ENCODE measurements at regions not wholly inside any gene's neighbourhood (a gene's known extent, or its start where the extent isn't known, plus 50 kb on each side); places are given as distances from the start of the nearest gene placed in this dataset.

DNA sequence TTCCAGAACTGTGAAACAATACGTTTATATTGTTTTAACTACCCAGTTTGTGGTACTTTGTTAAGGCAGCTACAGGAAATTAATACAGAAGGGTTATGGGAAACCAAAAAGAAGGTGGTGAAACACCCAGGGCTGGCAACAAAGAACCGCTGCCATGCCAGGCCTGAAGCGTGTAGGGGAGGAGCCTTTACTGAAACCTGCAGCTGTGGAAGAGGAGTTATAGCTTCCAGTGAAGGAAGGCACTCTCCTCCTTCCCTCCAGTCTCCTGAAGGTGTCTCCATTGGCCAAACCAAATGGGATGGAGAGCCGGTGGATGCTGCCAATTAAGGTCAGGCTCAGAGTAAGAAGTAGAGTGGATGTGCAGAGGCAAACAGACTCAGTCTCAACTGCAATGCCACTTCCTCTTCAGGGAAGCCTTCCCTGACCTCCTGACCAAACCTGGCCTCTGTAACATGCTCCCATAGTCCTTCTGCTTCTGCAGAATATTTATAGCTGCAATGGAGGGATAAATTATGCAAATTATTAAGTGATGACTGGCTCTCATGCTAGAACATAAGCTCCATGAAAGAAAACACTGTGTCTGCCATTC, 168.3 kb downstream of the DAD1 start:
- Histone ChIP-seq H3K9me3 (no peaks in the 10 kb centered on the region), H3K4me1 (no peaks in the 10 kb centered on the region), H3K27me3 (no peaks in the 10 kb centered on the region), H3K4me3 (no peak overlapping the region), H3K36me3 (no peaks in the 10 kb centered on the region), H3K27ac (no peak overlapping the region)
- no peak for TF ChIP-seq EP300 (IDR thresholded peaks at IDR 0.05)
- no peak for TF ChIP-seq POLR2AphosphoS5 (IDR thresholded peaks at IDR 0.05)
- TF ChIP-seq, protein P1, sequence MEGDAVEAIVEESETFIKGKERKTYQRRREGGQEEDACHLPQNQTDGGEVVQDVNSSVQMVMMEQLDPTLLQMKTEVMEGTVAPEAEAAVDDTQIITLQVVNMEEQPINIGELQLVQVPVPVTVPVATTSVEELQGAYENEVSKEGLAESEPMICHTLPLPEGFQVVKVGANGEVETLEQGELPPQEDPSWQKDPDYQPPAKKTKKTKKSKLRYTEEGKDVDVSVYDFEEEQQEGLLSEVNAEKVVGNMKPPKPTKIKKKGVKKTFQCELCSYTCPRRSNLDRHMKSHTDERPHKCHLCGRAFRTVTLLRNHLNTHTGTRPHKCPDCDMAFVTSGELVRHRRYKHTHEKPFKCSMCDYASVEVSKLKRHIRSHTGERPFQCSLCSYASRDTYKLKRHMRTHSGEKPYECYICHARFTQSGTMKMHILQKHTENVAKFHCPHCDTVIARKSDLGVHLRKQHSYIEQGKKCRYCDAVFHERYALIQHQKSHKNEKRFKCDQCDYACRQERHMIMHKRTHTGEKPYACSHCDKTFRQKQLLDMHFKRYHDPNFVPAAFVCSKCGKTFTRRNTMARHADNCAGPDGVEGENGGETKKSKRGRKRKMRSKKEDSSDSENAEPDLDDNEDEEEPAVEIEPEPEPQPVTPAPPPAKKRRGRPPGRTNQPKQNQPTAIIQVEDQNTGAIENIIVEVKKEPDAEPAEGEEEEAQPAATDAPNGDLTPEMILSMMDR (IDR thresholded peaks at IDR 0.05), result no peak
- no peak for TF ChIP-seq POLR2A (IDR thresholded peaks at IDR 0.05)
- 30% methylated on average over 4 of the region's 4 CpGs for WGBS
- DNase-seq (ENCODE audit: low spot score in 2 of 2), result no peak

DNA sequence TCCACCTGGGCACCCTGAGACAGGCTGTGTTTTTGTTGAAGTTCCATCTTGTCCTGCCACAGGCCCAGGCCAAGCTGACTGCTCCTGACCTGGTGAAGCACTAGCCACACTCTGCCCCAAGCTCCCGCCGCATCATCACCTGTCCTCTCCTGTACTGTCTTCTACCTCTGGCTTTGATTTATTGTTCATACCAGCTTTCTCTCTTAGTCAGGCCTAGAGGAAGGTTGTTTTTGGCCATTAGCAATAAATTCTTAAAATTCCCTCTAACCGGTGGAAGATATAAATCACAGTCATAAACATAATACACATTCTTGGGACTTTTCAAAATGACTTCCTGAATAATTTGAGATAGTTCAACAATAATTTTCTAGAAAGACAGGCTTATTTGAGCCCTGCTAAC, 169.4 kb downstream of the DAD1 start:
- Histone ChIP-seq H3K36me3 (no peaks in the 10 kb centered on the region), H3K4me1 (no peaks in the 10 kb centered on the region), H3K4me3 (no peak overlapping the region), H3K27ac (no peak overlapping the region), H3K27me3 (no peaks in the 10 kb centered on the region), H3K9me3 (no peaks in the 10 kb centered on the region)
- no peak for TF ChIP-seq EP300 (IDR thresholded peaks at IDR 0.05)
- TF ChIP-seq POLR2AphosphoS5 (IDR thresholded peaks at IDR 0.05), result no peak
- no peak for TF ChIP-seq POLR2A (IDR thresholded peaks at IDR 0.05)
- TF ChIP-seq, protein P1 (IDR thresholded peaks at IDR 0.05), result no peak
- no peak for DNase-seq (ENCODE audit: low spot score in 2 of 2)
- 68% methylated on average over 3 of the region's 3 CpGs for WGBS

DNA sequence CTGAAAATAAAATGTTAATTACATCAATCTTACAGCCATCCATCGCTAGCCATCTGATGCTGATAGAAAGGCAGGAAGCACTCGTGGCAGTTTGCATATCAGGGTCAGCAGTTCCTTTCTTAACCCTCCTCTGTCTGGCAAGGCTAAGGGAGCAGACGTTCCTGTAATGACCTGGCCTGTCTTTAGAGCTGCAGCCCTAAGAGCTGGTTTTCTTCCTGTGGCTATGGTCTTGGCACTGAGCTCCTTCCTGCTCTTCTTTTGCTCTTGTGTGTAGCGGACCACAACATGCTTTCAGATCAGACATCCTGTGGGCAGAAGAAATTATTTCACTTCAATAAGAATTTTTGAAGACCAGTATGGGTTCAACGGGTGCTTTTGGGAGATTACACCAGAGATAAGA, 170.4 kb downstream of the DAD1 start:
- no peak for DNase-seq (ENCODE audit: low spot score in 2 of 2)
- no peaks in the 10 kb centered on the region for H3K4me1 ChIP-seq
- H3K27ac ChIP-seq, result no peak overlapping the region
- no peaks in the 10 kb centered on the region for H3K27me3 ChIP-seq
- no peak overlapping the region for H3K4me3 ChIP-seq
- no peaks in the 10 kb centered on the region for H3K36me3 ChIP-seq
- H3K9me3 ChIP-seq, result no peaks in the 10 kb centered on the region
- TF ChIP-seq POLR2AphosphoS5 (IDR thresholded peaks at IDR 0.05) (no peak), EP300 (IDR thresholded peaks at IDR 0.05) (no peak)
- WGBS, result 63% methylated on average over 5 of the region's 5 CpGs

DNA sequence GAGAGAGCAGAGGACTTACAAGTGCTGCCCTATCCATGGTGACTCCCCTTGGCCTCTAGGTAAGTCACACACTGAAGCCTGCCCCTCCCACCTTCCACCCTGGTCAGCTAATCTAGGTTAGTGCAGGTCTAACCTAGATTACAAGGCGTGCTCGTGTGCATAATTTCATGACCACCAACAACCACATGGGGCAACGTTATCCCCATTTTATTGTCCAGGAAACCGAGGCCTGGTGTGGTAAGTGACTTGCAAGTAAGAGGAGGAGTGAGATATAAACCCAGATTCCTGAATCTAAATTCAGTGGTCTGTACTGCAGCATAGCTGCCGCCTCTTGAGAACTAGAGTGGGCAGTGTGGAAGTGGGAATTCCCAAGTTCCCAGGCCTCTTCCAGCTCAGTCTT, 171.1 kb downstream of the DAD1 start:
- DNase-seq (ENCODE audit: low spot score in 2 of 2), result no peak
- Histone ChIP-seq H3K36me3 (no peaks in the 10 kb centered on the region), H3K4me3 (no peak overlapping the region), H3K27ac (no peak overlapping the region), H3K4me1 (peaks cover 5% of the 10 kb centered on the region), H3K27me3 (no peaks in the 10 kb centered on the region), H3K9me3 (no peaks in the 10 kb centered on the region)
- TF ChIP-seq EP300 (IDR thresholded peaks at IDR 0.05) (no peak), POLR2AphosphoS5 (IDR thresholded peaks at IDR 0.05) (no peak), POLR2A (IDR thresholded peaks at IDR 0.05) (no peak)
- TF ChIP-seq, protein P1 (IDR thresholded peaks at IDR 0.05), result no peak
- 83% methylated on average over 4 of the region's 5 CpGs for WGBS

DNA sequence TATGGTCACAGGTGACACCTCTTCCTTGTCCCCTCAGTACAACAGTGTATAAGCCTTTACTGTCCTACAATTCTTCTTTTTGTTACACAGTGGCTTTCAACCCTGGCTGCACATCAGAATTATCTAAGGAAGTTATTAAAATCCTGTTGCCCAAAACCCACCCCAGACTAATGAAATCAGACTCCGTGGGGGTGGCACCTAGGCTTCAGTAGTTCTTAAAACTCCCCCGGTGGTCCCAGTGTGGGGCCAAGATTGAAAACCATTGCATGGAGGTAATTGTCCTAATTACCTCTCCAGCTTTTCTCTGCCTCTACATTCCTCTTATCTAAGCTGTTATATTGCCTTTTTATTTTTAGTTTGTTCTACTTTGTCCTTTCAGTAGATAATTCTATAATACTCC, 172.8 kb downstream of the DAD1 start:
- DNase-seq (ENCODE audit: low spot score in 2 of 2), result no peak
- WGBS, result 86% methylated on average over 2 of the region's 2 CpGs
- no peak for TF ChIP-seq POLR2AphosphoS5 (IDR thresholded peaks at IDR 0.05)
- no peak for TF ChIP-seq EP300 (IDR thresholded peaks at IDR 0.05)
- TF ChIP-seq, protein P1 (IDR thresholded peaks at IDR 0.05), result no peak
- no peak for TF ChIP-seq POLR2A (IDR thresholded peaks at IDR 0.05)

DNA sequence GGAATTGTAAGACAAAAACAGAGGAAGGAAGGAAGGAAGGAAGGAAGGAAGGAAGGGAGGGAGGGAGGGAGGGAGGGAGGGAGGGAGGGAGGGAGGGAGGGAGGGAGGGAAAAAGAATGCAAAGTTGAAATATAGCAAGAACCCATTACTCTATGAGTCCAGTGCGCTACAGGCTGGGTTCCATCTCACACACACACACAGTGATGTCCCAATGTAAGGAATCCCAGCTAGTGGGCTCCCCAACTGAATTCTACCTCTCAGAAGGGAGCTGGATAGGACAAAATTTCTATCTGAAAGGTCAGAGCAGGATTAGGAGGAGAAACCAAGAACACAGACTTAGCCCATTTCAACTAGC, 173.4 kb downstream of the DAD1 start:
- no peaks in the 10 kb centered on the region for H3K36me3 ChIP-seq
- H3K4me1 ChIP-seq, result peaks cover 5% of the 10 kb centered on the region
- TF ChIP-seq POLR2A (IDR thresholded peaks at IDR 0.05), result no peak
- no peak overlapping the region for H3K27ac ChIP-seq
- no peak for DNase-seq (ENCODE audit: low spot score in 2 of 2)
- H3K4me3 ChIP-seq, result no peak overlapping the region
- no peaks in the 10 kb centered on the region for H3K27me3 ChIP-seq
- WGBS, result 97% methylated on average over 1 of the region's 1 CpG
- H3K9me3 ChIP-seq, result no peaks in the 10 kb centered on the region

More for the DNA sequence above, 172.8 kb downstream of the DAD1 start:
- Histone ChIP-seq H3K36me3 (no peaks in the 10 kb centered on the region), H3K4me1 (peaks cover 5% of the 10 kb centered on the region), H3K27me3 (no peaks in the 10 kb centered on the region), H3K27ac (no peak overlapping the region), H3K4me3 (no peak overlapping the region), H3K9me3 (no peaks in the 10 kb centered on the region)
